ENCODE measurements at regions not wholly inside any gene's neighbourhood (a gene's known extent, or its start where the extent isn't known, plus 50 kb on each side); places are given as distances from the start of the nearest gene placed in this dataset.

- no peak for FAIRE-seq
- H4K20me1 ChIP-seq (replicated peaks in 1 of 2; ENCODE audit: control insufficient read depth in 1 of 2, insufficient read depth in 2 of 2, low read length in 2 of 2), result no peaks in the 10 kb centered on the region
- H2BK20ac ChIP-seq (ENCODE audit: low read length), result no peak overlapping the region
- no peaks in the 10 kb centered on the region for H3K36me3 ChIP-seq (ENCODE audit: control insufficient read depth in 2 of 4, insufficient read depth in 4 of 4, low read length in 3 of 4)
- no peak overlapping the region for H3K27ac ChIP-seq (ENCODE audit: low read depth, low read length)
- TF ChIP-seq JUND (IDR thresholded peaks at IDR 0.05; ENCODE audit: low read length) (no peak), NANOG (IDR thresholded peaks at IDR 0.05; ENCODE audit: insufficient read depth, low read depth, low read length, poor library complexity, severe bottlenecking) (no peak), SUZ12 (IDR thresholded peaks at IDR 0.05; ENCODE audit: low read length) (no peak), POLR2AphosphoS5 (IDR thresholded peaks at IDR 0.05; ENCODE audit: low read depth, low read length) (no peak), CBX8 (IDR thresholded peaks at IDR 0.05; ENCODE audit: borderline replicate concordance, low read depth, low read length) (no peak), POU5F1 (IDR thresholded peaks at IDR 0.05; ENCODE audit: low read depth, low read length) (no peak), TEAD4 (IDR thresholded peaks at IDR 0.05; ENCODE audit: low read depth, low read length) (no peak), MAFK (IDR thresholded peaks at IDR 0.05; ENCODE audit: low read depth, low read length) (no peak), ASH2L (IDR thresholded peaks at IDR 0.05; ENCODE audit: low read length) (no peak), HDAC2 (IDR thresholded peaks at IDR 0.05; ENCODE audit: borderline replicate concordance in 1 of 2, low read depth in 2 of 2, low read length in 2 of 2) (no peak), CREB1 (IDR thresholded peaks at IDR 0.05) (no peak), ZNF274 (IDR thresholded peaks at IDR 0.05; ENCODE audit: borderline replicate concordance, extremely low read depth, low read length) (no peak), YY1 (IDR thresholded peaks at IDR 0.05; ENCODE audit: low read depth, low read length) (no peak), CBX5 (IDR thresholded peaks at IDR 0.05; ENCODE audit: low read depth, low read length) (no peak)
- TF ChIP-seq, protein P1, sequence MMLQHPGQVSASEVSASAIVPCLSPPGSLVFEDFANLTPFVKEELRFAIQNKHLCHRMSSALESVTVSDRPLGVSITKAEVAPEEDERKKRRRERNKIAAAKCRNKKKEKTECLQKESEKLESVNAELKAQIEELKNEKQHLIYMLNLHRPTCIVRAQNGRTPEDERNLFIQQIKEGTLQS (IDR thresholded peaks at IDR 0.05; ENCODE audit: insufficient read depth, low read depth, low read length), result no peak
- no peak overlapping the region for H4K5ac ChIP-seq (ENCODE audit: insufficient read length, low read depth, low read length)
- no peak overlapping the region for H2BK12ac ChIP-seq (ENCODE audit: low read depth, low read length)
- no peak overlapping the region for H3K4me2 ChIP-seq (ENCODE audit: insufficient read depth in 1 of 2, low read depth in 2 of 2, low read length in 2 of 2)
- H2AFZ ChIP-seq (ENCODE audit: low read length), result no peak overlapping the region
- H2AK5ac ChIP-seq (ENCODE audit: low read depth, low read length), result no peak overlapping the region
- H3K4ac ChIP-seq (replicated peaks; ENCODE audit: insufficient read length, low read depth, low read length), result no peak overlapping the region
- H3K27me3 ChIP-seq (replicated peaks in 1 of 4; ENCODE audit: control insufficient read depth in 3 of 4, extremely low read depth in 1 of 4, insufficient read depth in 3 of 4, low read length in 3 of 4), result no peaks in the 10 kb centered on the region
- no peak for DNase-seq (ENCODE audit: low read depth in 1 of 2, low spot score in 2 of 2)
- no peak overlapping the region for H4K91ac ChIP-seq (replicated peaks; ENCODE audit: insufficient read length, low read length)
- H3K56ac ChIP-seq (replicated peaks; ENCODE audit: insufficient read length, low read depth, low read length), result no peak overlapping the region
- no peaks in the 10 kb centered on the region for H3K9me3 ChIP-seq (ENCODE audit: insufficient read depth in 2 of 2, low read depth in 1 of 2, low read length in 1 of 2)
- H3K79me1 ChIP-seq (ENCODE audit: low read depth, low read length), result no peaks in the 10 kb centered on the region
- ChIA-PET CTCF (ENCODE audit: partially characterized antibody) (no interaction called here), POLR2A (ENCODE audit: partially characterized antibody) (interaction anchor here (1.0 to 1.9 kb wide), 3 partner anchors 8 to 14 kb away, joined by 3 to 7 read pairs (median 5); no protein-coding TSS in a partner anchor)
- no peak overlapping the region for H3K18ac ChIP-seq (ENCODE audit: extremely low read depth, low read length)
- H3K14ac ChIP-seq (ENCODE audit: insufficient read length), result no peak overlapping the region
- H3K79me2 ChIP-seq (ENCODE audit: control insufficient read depth in 1 of 2, insufficient read depth in 2 of 2, low read length in 2 of 2), result no peaks in the 10 kb centered on the region
- no peak overlapping the region for H2BK120ac ChIP-seq (replicated peaks; ENCODE audit: low read depth, low read length)
- H3K9ac ChIP-seq (replicated peaks in 1 of 4; ENCODE audit: extremely low read depth in 1 of 4, low read depth in 3 of 4, low read length in 3 of 4), result no peak overlapping the region
- H3K4me3 ChIP-seq (ENCODE audit: extremely low read depth in 1 of 4, insufficient read depth in 2 of 4, low read depth in 3 of 4, low read length in 4 of 4), result no peak overlapping the region
- no peak overlapping the region for H4K8ac ChIP-seq (ENCODE audit: extremely low read depth, insufficient read depth, low read length)
- H2BK15ac ChIP-seq (ENCODE audit: low read length), result no peak overlapping the region
- no peak overlapping the region for H2BK5ac ChIP-seq (ENCODE audit: low read depth, low read length)
- H3K23ac ChIP-seq (ENCODE audit: insufficient read length), result no peak overlapping the region
- no peaks in the 10 kb centered on the region for H3K4me1 ChIP-seq (replicated peaks in 1 of 4; ENCODE audit: control insufficient read depth in 3 of 4, insufficient read depth in 4 of 4, low read length in 3 of 4)
- no peaks in the 10 kb centered on the region; the same call in 1 of the 2 replicates for H3K23me2 ChIP-seq (ENCODE audit: low read depth, low read length)
Observed at GRCh38 chr9:93372391-93372790, 79.1 kb upstream of the FAM120A start.

Measured in H1 (cell line).